Esophagus squamous epithelium (tissue), 4 donors: ENCODE measurements at regions not wholly inside any gene's neighbourhood (a gene's known extent, or its start where the extent isn't known, plus 50 kb on each side); places are given as distances from the start of the nearest gene placed in this dataset.

Experiments used
- POLR2A ChIP-seq, 4 donors: fragments of 450-650 bp; IDR thresholded peaks; one replicate each; pipeline ENCODE4 v1.6.1; 2017; ENCODE audit warnings: antibody characterized with exemption in 4 of 4, mild to moderate bottlenecking in 4 of 4, moderate library complexity in 3 of 4
- TF ChIP-seq, protein P1 (sequence below), 6 experiments: fragments of 450-650 bp in 4 of 6; fragments of 200-600 bp in 2 of 6; sonication (generic) in 2 of 6; IDR thresholded peaks; one replicate each; pipeline ENCODE4 v1.5.1; 2016 to 2019; ENCODE audit warnings: antibody characterized with exemption in 6 of 6, mild to moderate bottlenecking in 4 of 6, moderate library complexity in 4 of 6

DNA sequence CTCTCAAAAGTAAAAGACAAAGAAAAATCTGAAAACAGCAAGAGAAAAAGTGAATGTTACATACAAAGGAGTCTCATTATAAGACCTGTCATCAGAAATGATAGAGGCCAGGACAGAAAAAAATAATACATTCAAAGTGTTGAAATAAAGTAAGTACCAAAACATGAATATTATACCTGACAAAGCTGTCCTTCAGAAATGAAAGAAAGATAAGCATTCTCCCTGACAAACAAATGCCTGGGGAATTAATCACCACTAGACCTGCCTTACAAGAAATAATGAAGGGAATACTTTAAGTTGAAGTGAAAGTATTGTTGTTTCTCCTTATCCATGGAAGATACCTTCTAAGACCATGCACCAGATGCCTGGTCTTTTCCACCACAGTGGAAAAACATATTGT, 1605.2 kb upstream of the CDH6 start:
- TF ChIP-seq, protein P1, sequence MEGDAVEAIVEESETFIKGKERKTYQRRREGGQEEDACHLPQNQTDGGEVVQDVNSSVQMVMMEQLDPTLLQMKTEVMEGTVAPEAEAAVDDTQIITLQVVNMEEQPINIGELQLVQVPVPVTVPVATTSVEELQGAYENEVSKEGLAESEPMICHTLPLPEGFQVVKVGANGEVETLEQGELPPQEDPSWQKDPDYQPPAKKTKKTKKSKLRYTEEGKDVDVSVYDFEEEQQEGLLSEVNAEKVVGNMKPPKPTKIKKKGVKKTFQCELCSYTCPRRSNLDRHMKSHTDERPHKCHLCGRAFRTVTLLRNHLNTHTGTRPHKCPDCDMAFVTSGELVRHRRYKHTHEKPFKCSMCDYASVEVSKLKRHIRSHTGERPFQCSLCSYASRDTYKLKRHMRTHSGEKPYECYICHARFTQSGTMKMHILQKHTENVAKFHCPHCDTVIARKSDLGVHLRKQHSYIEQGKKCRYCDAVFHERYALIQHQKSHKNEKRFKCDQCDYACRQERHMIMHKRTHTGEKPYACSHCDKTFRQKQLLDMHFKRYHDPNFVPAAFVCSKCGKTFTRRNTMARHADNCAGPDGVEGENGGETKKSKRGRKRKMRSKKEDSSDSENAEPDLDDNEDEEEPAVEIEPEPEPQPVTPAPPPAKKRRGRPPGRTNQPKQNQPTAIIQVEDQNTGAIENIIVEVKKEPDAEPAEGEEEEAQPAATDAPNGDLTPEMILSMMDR (IDR thresholded peaks at IDR 0.05) = no peak
- TF ChIP-seq POLR2A (IDR thresholded peaks at IDR 0.05) = no peak
